ENCODE measurements at regions not wholly inside any gene's neighbourhood (a gene's known extent, or its start where the extent isn't known, plus 50 kb on each side); places are given as distances from the start of the nearest gene placed in this dataset.

DNA sequence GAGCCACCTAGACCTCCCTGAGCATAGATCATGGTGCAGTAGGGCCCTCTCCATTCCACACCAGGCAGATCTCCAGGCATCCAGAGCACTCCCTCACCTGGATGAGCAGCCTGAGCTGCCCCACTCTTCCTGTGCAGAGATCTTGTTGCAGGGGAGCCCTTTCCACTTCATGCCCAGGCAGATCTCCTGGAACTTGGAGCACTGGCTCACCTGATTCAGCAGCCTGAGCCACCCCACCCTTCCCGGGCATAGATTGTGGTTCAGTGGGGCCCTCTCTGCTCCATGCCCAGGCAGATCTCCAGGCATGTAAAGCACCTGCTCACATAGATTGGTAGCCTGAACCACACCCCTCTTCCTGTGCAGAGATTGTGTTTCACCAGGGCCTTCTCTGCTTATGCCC lies 78.0 kb downstream of the SEC16B start:
- WGBS, 2 donors, result 91% methylated on average over 1 of the region's 1 CpG
- H3K36me3 ChIP-seq, result no peaks in the 10 kb centered on the region
- H3K4me1 ChIP-seq, result no peaks in the 10 kb centered on the region
- H3K4me3 ChIP-seq, result no peak overlapping the region
- DNase-seq, result no peak
- no peak for TF ChIP-seq POLR2AphosphoS5 (IDR thresholded peaks at IDR 0.05)
- no peak for TF ChIP-seq POLR2A (IDR thresholded peaks at IDR 0.05)
- no peak for TF ChIP-seq EP300 (IDR thresholded peaks at IDR 0.05)
- TF ChIP-seq, protein P1, sequence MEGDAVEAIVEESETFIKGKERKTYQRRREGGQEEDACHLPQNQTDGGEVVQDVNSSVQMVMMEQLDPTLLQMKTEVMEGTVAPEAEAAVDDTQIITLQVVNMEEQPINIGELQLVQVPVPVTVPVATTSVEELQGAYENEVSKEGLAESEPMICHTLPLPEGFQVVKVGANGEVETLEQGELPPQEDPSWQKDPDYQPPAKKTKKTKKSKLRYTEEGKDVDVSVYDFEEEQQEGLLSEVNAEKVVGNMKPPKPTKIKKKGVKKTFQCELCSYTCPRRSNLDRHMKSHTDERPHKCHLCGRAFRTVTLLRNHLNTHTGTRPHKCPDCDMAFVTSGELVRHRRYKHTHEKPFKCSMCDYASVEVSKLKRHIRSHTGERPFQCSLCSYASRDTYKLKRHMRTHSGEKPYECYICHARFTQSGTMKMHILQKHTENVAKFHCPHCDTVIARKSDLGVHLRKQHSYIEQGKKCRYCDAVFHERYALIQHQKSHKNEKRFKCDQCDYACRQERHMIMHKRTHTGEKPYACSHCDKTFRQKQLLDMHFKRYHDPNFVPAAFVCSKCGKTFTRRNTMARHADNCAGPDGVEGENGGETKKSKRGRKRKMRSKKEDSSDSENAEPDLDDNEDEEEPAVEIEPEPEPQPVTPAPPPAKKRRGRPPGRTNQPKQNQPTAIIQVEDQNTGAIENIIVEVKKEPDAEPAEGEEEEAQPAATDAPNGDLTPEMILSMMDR (IDR thresholded peaks at IDR 0.05), result no peak
- no peak overlapping the region for H3K27ac ChIP-seq
- intact Hi-C loops (cut with DNase I), result no loop called here
- H3K9me3 ChIP-seq, result peaks cover 0 to 7% (median 6%) of the 10 kb centered on the region in 4 donors
- no peaks in the 10 kb centered on the region for H3K27me3 ChIP-seq

GRCh38 chr1:177890479-177890878 lies 79.4 kb downstream of the SEC16B start:
- H3K27ac ChIP-seq, result no peak overlapping the region
- H3K4me3 ChIP-seq, result no peak overlapping the region
- DNase-seq, result no peak
- TF ChIP-seq POLR2AphosphoS5 (IDR thresholded peaks at IDR 0.05) (no peak), POLR2A (IDR thresholded peaks at IDR 0.05) (no peak), EP300 (IDR thresholded peaks at IDR 0.05) (no peak)
- TF ChIP-seq, protein P1 (IDR thresholded peaks at IDR 0.05), result no peak
- WGBS, 2 donors, result 86 to 92% methylated on average over 1 of the region's 1 CpG
- intact Hi-C loops (cut with DNase I), result no loop called here
- no peaks in the 10 kb centered on the region for H3K27me3 ChIP-seq
- H3K36me3 ChIP-seq, result no peaks in the 10 kb centered on the region
- H3K9me3 ChIP-seq, result peaks cover 0 to 7% (median 6%) of the 10 kb centered on the region in 4 donors
- H3K4me1 ChIP-seq, result no peaks in the 10 kb centered on the region

DNA sequence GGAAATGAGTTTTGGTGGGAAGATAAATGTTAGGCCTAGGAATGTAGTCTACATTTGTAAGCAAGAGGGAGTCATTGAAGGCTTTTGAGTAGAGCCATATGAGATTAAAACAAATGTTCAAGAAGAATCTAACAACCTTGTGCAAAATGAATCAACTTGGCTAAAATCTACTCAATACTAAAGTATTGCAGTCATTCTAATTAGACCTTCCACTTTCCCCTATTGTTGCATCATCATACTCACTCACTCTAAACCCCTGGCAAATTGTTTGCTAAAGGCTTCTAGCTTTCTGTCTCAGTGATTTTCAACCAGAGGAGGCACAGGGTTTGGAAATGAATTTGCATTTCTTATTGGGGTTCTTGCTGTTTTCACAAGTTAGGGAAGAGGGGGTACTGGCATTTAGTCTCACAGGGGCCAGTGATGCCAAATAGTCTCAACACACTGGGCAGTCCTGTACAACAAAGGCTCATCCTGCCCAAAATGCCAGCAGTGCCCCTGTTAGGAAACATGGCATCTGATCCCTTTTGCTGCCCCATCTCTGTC lies 85.3 kb downstream of the SEC16B start:
- Histone ChIP-seq H3K4me1 (no peaks in the 10 kb centered on the region), H3K9me3 (no peaks in the 10 kb centered on the region), H3K4me3 (no peak overlapping the region), H3K36me3 (no peaks in the 10 kb centered on the region), H3K27me3 (no peaks in the 10 kb centered on the region), H3K27ac (no peak overlapping the region)
- intact Hi-C loops (cut with DNase I), result no loop called here
- TF ChIP-seq EP300 (IDR thresholded peaks at IDR 0.05) (no peak), POLR2AphosphoS5 (IDR thresholded peaks at IDR 0.05) (no peak), POLR2A (IDR thresholded peaks at IDR 0.05) (no peak)
- TF ChIP-seq, protein P1 (IDR thresholded peaks at IDR 0.05), result no peak
- DNase-seq, result no peak

- H3K27ac ChIP-seq, result no peak overlapping the region
- no peak for TF ChIP-seq EP300 (IDR thresholded peaks at IDR 0.05)
- no peak for TF ChIP-seq POLR2AphosphoS5 (IDR thresholded peaks at IDR 0.05)
- TF ChIP-seq, protein P1 (IDR thresholded peaks at IDR 0.05), result no peak
- no peak for TF ChIP-seq POLR2A (IDR thresholded peaks at IDR 0.05)
- no peaks in the 10 kb centered on the region for H3K4me1 ChIP-seq
- intact Hi-C loops (cut with DNase I), result no loop called here
- no peak for DNase-seq
- H3K9me3 ChIP-seq, result no peaks in the 10 kb centered on the region
- no peaks in the 10 kb centered on the region for H3K36me3 ChIP-seq
- H3K27me3 ChIP-seq, result no peaks in the 10 kb centered on the region
- no peak overlapping the region for H3K4me3 ChIP-seq
- WGBS, 2 donors, result 92 to 93% methylated on average over 3 of the region's 3 CpGs
Observed at GRCh38 chr1:177883581-177883980, 86.3 kb downstream of the SEC16B start.

DNA sequence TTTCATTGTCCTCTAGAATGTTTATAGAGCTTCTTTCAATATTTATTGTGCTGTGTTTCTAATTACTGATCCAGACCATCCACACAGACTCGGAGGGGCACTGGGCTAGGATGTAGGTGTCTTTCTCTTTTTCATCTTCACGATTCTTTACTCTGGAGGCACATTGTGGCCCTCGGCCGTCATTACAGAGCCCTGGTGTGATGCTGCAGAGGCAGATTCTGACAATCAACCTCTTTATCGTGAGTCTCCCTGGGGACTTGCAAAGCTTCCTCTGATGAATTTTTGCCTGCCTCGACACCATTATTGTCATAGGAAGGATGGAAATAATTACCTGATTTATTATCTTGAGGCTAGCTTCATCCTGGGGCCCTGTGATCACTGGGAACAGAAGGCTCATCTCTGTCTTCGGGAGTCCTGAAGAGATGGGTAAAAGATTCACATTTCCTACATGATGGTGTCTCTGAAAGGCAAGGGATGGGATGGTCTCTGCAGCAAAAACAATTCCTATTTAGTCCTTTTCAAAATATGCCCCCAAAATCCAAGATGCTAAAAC lies 89.4 kb downstream of the SEC16B start:
- Histone ChIP-seq H3K27me3 (no peaks in the 10 kb centered on the region), H3K36me3 (no peaks in the 10 kb centered on the region), H3K27ac (no peak overlapping the region), H3K4me3 (no peak overlapping the region), H3K9me3 (no peaks in the 10 kb centered on the region), H3K4me1 (no peaks in the 10 kb centered on the region)
- TF ChIP-seq POLR2AphosphoS5 (IDR thresholded peaks at IDR 0.05) (no peak), EP300 (IDR thresholded peaks at IDR 0.05) (no peak), POLR2A (IDR thresholded peaks at IDR 0.05) (no peak)
- TF ChIP-seq, protein P1 (IDR thresholded peaks at IDR 0.05), result no peak
- DNase-seq, result no peak
- intact Hi-C loops (cut with DNase I), result no loop called here
- WGBS, 2 donors, result 81 to 85% methylated on average over 7 of the region's 7 CpGs
